MM.1S (cell line): ENCODE measurements at regions not wholly inside any gene's neighbourhood (a gene's known extent, or its start where the extent isn't known, plus 50 kb on each side); places are given as distances from the start of the nearest gene placed in this dataset.

Source experiments
- DNase-seq: peaks from one replicate; pipeline ENCODE4 v3.0.0-alpha.2; 2015
- H2AFZ ChIP-seq: fragments of 300-600 bp; sonication (generic); 2 replicates; pipeline ENCODE4 v1.6.0; 2016; ENCODE audit warnings: antibody characterized with exemption, low read length
- H3F3A ChIP-seq: fragments of 300-600 bp; sonication (generic); 2 replicates; pipeline ENCODE4 v1.6.1; 2016; ENCODE audit warnings: mild to moderate bottlenecking, antibody characterized with exemption, low read length, moderate library complexity, mixed read lengths; ENCODE audit not compliant: insufficient read depth
- H3K27ac ChIP-seq: fragments of 300-600 bp; sonication (generic); 2 replicates; pipeline ENCODE4 v1.5.1; 2016; ENCODE audit warnings: mild to moderate bottlenecking, low read length
- H3K27me3 ChIP-seq: fragments of 300-600 bp; sonication (generic); replicated peaks from 2 replicates; pipeline ENCODE4 v1.6.0; 2016; ENCODE audit warnings: low read length; ENCODE audit not compliant: insufficient read depth
- H3K36me3 ChIP-seq: fragments of 300-600 bp; sonication (generic); replicated peaks from 2 replicates; pipeline ENCODE4 v1.6.1; 2016; ENCODE audit warnings: mild to moderate bottlenecking, low read length, mixed read lengths; ENCODE audit not compliant: insufficient read depth
- H3K4me1 ChIP-seq: fragments of 300-600 bp; sonication (generic); 2 replicates; pipeline ENCODE4 v1.6.1; 2016; ENCODE audit warnings: low read length, mixed read lengths
- H3K4me2 ChIP-seq: fragments of 300-600 bp; sonication (generic); 2 replicates; pipeline ENCODE4 v1.6.0; 2016; ENCODE audit warnings: low read depth, low read length
- H3K4me3 ChIP-seq: fragments of 300-600 bp; sonication (generic); 2 replicates; pipeline ENCODE4 v1.5.1; 2016; ENCODE audit warnings: low read length, mixed read lengths
- H3K79me2 ChIP-seq: fragments of 300-600 bp; sonication (generic); 2 replicates; pipeline ENCODE4 v1.6.1; 2016; ENCODE audit warnings: mixed run types, low read length, mixed read lengths
- H3K9ac ChIP-seq: fragments of 300-600 bp; sonication (generic); 2 replicates; pipeline ENCODE4 v1.6.1; 2016; ENCODE audit warnings: low read length, mixed read lengths
- H3K9me2 ChIP-seq: fragments of 300-600 bp; sonication (generic); replicated peaks from 2 replicates; pipeline ENCODE4 v1.6.1; 2016; ENCODE audit warnings: mild to moderate bottlenecking, low read length, mixed read lengths; ENCODE audit not compliant: insufficient read depth
- H3K9me3 ChIP-seq: fragments of 300-600 bp; sonication (generic); replicated peaks from 2 replicates; pipeline ENCODE4 v1.6.1; 2016; ENCODE audit warnings: mild to moderate bottlenecking, low read length, mixed read lengths; ENCODE audit not compliant: insufficient read depth
- H4K20me1 ChIP-seq: fragments of 300-600 bp; sonication (generic); 2 replicates; pipeline ENCODE4 v1.6.1; 2016; ENCODE audit warnings: mild to moderate bottlenecking, low read length, moderate library complexity, mixed read lengths; ENCODE audit not compliant: insufficient read depth
- CTCF ChIP-seq: fragments of 300-600 bp; sonication (generic); IDR thresholded peaks from 2 replicates; pipeline ENCODE4 v1.5.1; 2016; ENCODE audit warnings: antibody characterized with exemption, low read length, mixed read lengths
- EZH2 ChIP-seq: fragments of 300-600 bp; sonication (generic); optimal IDR thresholded peaks from 2 replicates; pipeline ENCODE3; 2017; ENCODE audit warnings: low read depth, mild to moderate bottlenecking, antibody characterized with exemption, low read length, mixed read lengths
- EZH2phosphoT487 ChIP-seq: fragments of 300-600 bp; sonication (generic); IDR thresholded peaks from 2 replicates; pipeline ENCODE4 v1.6.1; 2018; ENCODE audit warnings: antibody characterized with exemption, low read length

- Histone ChIP-seq H3F3A (no peaks in the 10 kb centered on the region; the same call in 1 of the 2 replicates), H3K9me3 (no peaks in the 10 kb centered on the region), H3K27ac (peak overlapping the region; percentile 44; the same call in 1 of the 2 replicates), H3K9ac (no peak overlapping the region), H3K4me1 (peaks cover 8% of the 10 kb centered on the region), H3K4me2 (peak overlapping the region; percentile 26; the same call in 1 of the 2 replicates), H3K79me2 (no peaks in the 10 kb centered on the region), H3K36me3 (no peaks in the 10 kb centered on the region), H3K9me2 (no peaks in the 10 kb centered on the region), H4K20me1 (no peaks in the 10 kb centered on the region), H3K4me3 (no peak overlapping the region), H3K27me3 (no peaks in the 10 kb centered on the region), H2AFZ (peak overlapping the region; percentile 69; the same call in 1 of the 2 replicates)
- DNase-seq = peak; percentile 77
- TF ChIP-seq CTCF (no peak), EZH2 (no peak), EZH2phosphoT487 (no peak)
Observed at GRCh38 chr5:17343675-17344074, 126.2 kb downstream of the BASP1 start.

GRCh38 chr5:17346811-17347210, 129.4 kb downstream of the BASP1 start:
- Histone ChIP-seq H3K79me2 (no peaks in the 10 kb centered on the region), H3K4me2 (no peak overlapping the region), H3K4me3 (no peak overlapping the region), H4K20me1 (no peaks in the 10 kb centered on the region), H3K9ac (no peak overlapping the region), H3K9me2 (no peaks in the 10 kb centered on the region), H3K4me1 (peaks cover 8% of the 10 kb centered on the region), H3F3A (no peaks in the 10 kb centered on the region; the same call in 1 of the 2 replicates), H3K27me3 (no peaks in the 10 kb centered on the region), H3K27ac (no peak overlapping the region), H2AFZ (no peak overlapping the region), H3K9me3 (no peaks in the 10 kb centered on the region), H3K36me3 (no peaks in the 10 kb centered on the region)
- no peak for DNase-seq
- no peak for TF ChIP-seq EZH2phosphoT487
- no peak for TF ChIP-seq CTCF
- no peak for TF ChIP-seq EZH2

GRCh38 chr5:17352223-17352622, 134.8 kb downstream of the BASP1 start:
- TF ChIP-seq EZH2 = no peak
- TF ChIP-seq EZH2phosphoT487 = no peak
- TF ChIP-seq CTCF = no peak
- Histone ChIP-seq H2AFZ (no peak overlapping the region), H3K79me2 (no peaks in the 10 kb centered on the region), H3K9me3 (no peaks in the 10 kb centered on the region), H3K27ac (no peak overlapping the region), H3K4me1 (no peaks in the 10 kb centered on the region), H4K20me1 (no peaks in the 10 kb centered on the region), H3F3A (no peaks in the 10 kb centered on the region), H3K36me3 (no peaks in the 10 kb centered on the region), H3K4me3 (no peak overlapping the region), H3K27me3 (no peaks in the 10 kb centered on the region), H3K9ac (no peak overlapping the region), H3K9me2 (no peaks in the 10 kb centered on the region), H3K4me2 (no peak overlapping the region)
- no peak for DNase-seq
